Gastroesophageal sphincter (tissue), 4 donors: ENCODE measurements at regions not wholly inside any gene's neighbourhood (a gene's known extent, or its start where the extent isn't known, plus 50 kb on each side); places are given as distances from the start of the nearest gene placed in this dataset.

ENCODE experiments used
- ATAC-seq: fragments of 150-250 bp; one replicate; pipeline ENCODE4 v1.9.1; 2016; ENCODE audit warnings: mild to moderate bottlenecking, moderate library complexity
- H3K27ac ChIP-seq, 4 donors: fragments of 200-600 bp; sonication (generic) in 3 of 4; 1 replicate in 3 of 4; 2 replicates in 1 of 4; pipeline ENCODE4 v1.5.1; 2016 to 2019
- H3K27me3 ChIP-seq: fragments of 200-600 bp; sonication (generic); one replicate; pipeline ENCODE4 v1.5.1; 2019
- H3K36me3 ChIP-seq, 2 donors: fragments of 200-600 bp; sonication (generic); one replicate each; pipeline ENCODE4 v1.5.1; 2019; ENCODE audit warnings: control low read depth in 1 of 2
- H3K4me1 ChIP-seq, 3 donors: fragments of 200-600 bp; sonication (generic); 1 replicate in 2 of 3; 2 replicates in 1 of 3; pipeline ENCODE4 v1.5.1; 2016 to 2019; ENCODE audit warnings: control low read depth in 2 of 3
- H3K4me3 ChIP-seq, 2 donors: fragments of 200-600 bp; sonication (generic); one replicate each; pipeline ENCODE4 v1.5.1; 2019; ENCODE audit warnings: mild to moderate bottlenecking in 1 of 2, moderate library complexity in 1 of 2
- H3K9me3 ChIP-seq, 3 donors: fragments of 200-600 bp; sonication (generic); one replicate each; pipeline ENCODE4 v1.5.1; 2017 to 2019; ENCODE audit warnings: control low read depth in 2 of 3
- EP300 ChIP-seq: sonication (generic); formaldehyde crosslinking; IDR thresholded peaks from one replicate; pipeline ENCODE4 v1.6.1; 2017; ENCODE audit warnings: antibody characterized with exemption, mild to moderate bottlenecking
- POLR2A ChIP-seq, 2 donors: fragments of 450-650 bp; IDR thresholded peaks; one replicate each; pipeline ENCODE4 v1.6.1; 2017; ENCODE audit warnings: antibody characterized with exemption in 2 of 2, mild to moderate bottlenecking in 2 of 2, moderate library complexity in 1 of 2
- POLR2AphosphoS5 ChIP-seq: sonication (generic); formaldehyde crosslinking; IDR thresholded peaks from one replicate; pipeline ENCODE4 v1.6.1; 2017; ENCODE audit warnings: antibody characterized with exemption
- WGBS, 2 donors: methylation state at CpG; one replicate each; pipeline ENCODE4 v1.1.5; 2018; ENCODE audit warnings: low coverage in 1 of 2; 5-methylcytosine and 5-hydroxymethylcytosine counted together
- TF ChIP-seq, protein P1 (sequence below), 4 experiments: fragments of 200-600 bp in 2 of 4; fragments of 450-650 bp in 2 of 4; sonication (generic) in 1 of 4; IDR thresholded peaks; one replicate each; pipeline ENCODE4 v1.5.1; 2017 to 2019; ENCODE audit warnings: antibody characterized with exemption in 4 of 4, mild to moderate bottlenecking in 2 of 4, moderate library complexity in 2 of 4

DNA sequence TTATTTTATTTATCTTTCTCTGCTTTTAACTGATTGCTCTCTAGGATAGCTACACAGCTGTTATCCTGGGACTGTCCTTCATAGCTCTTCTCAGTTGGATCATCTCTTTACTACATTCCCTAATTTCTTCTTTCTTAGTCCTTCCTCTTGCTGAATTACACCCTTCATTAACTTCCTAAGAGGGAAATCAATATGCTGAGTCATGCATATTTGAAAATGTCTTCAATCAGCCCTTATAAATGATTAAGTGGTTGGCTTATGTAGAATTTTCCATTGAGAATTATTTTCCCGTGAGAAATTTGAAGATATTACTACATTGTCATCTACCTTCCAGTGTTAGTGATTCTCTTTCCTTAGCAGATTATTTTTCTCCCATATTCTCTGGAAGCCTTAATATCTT is 214.2 kb downstream of the SOCS6 start:
- Histone ChIP-seq H3K27ac (no peak overlapping the region), H3K4me1 (no peaks in the 10 kb centered on the region), H3K36me3 (no peaks in the 10 kb centered on the region), H3K27me3 (peaks cover 13% of the 10 kb centered on the region), H3K9me3 (no peaks in the 10 kb centered on the region), H3K4me3 (no peak overlapping the region)
- TF ChIP-seq POLR2A (IDR thresholded peaks at IDR 0.05) = no peak
- TF ChIP-seq, protein P1, sequence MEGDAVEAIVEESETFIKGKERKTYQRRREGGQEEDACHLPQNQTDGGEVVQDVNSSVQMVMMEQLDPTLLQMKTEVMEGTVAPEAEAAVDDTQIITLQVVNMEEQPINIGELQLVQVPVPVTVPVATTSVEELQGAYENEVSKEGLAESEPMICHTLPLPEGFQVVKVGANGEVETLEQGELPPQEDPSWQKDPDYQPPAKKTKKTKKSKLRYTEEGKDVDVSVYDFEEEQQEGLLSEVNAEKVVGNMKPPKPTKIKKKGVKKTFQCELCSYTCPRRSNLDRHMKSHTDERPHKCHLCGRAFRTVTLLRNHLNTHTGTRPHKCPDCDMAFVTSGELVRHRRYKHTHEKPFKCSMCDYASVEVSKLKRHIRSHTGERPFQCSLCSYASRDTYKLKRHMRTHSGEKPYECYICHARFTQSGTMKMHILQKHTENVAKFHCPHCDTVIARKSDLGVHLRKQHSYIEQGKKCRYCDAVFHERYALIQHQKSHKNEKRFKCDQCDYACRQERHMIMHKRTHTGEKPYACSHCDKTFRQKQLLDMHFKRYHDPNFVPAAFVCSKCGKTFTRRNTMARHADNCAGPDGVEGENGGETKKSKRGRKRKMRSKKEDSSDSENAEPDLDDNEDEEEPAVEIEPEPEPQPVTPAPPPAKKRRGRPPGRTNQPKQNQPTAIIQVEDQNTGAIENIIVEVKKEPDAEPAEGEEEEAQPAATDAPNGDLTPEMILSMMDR (IDR thresholded peaks at IDR 0.05) = no peak
- TF ChIP-seq POLR2AphosphoS5 = no peak
- no peak for TF ChIP-seq EP300
- no peak for ATAC-seq
- WGBS, 2 donors = 100% methylated on average over 1 of the region's 1 CpG; no CpG with 5 or more reads in 1 of the 2 donors

DNA sequence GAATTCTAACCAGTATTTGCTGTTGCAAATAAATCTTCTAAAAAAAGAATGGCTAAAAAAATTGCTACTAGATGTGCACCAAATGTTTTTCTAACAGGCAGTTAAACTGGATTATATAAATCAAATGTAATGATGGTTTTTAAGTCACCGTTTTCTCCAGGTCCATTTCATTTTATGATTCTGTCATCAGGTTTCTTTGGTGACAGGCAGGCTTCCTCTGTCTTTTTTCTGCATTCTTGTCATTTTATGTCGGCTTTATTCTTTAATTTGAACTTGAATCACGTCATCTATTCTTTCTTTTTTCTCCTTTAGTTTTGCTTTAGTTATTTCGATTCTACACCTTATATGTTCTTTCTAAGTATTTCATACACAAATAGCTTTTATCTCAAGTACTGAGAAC is 212.5 kb downstream of the SOCS6 start:
- Histone ChIP-seq H3K27me3 (peaks cover 13% of the 10 kb centered on the region), H3K36me3 (no peaks in the 10 kb centered on the region), H3K4me1 (no peaks in the 10 kb centered on the region), H3K27ac (no peak overlapping the region), H3K9me3 (no peaks in the 10 kb centered on the region), H3K4me3 (no peak overlapping the region)
- ATAC-seq = no peak
- WGBS, 2 donors = 54 to 58% methylated on average over 3 to 4 of the region's 4 CpGs
- no peak for TF ChIP-seq POLR2AphosphoS5
- TF ChIP-seq, protein P1 (IDR thresholded peaks at IDR 0.05) = no peak
- TF ChIP-seq POLR2A (IDR thresholded peaks at IDR 0.05) = no peak
- no peak for TF ChIP-seq EP300

DNA sequence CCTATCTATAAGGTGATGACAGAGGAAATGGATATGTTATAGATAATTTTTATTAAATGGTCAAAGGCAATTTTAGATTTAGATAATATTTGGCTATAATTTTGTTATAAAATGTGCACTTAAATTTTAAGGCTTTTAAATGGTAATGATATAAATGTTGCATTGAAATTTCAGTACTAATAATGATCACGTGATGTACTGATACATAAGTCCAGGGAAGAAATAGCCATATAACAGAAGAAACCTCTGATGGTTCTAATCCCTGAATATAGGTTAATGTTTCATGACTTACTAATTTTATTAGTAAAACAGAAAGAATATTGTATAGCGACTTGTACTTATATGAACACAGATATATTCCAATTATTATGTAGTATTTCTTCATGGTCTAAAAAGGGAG is 211.9 kb downstream of the SOCS6 start:
- ATAC-seq = no peak
- Histone ChIP-seq H3K4me3 (no peak overlapping the region), H3K27ac (no peak overlapping the region), H3K36me3 (no peaks in the 10 kb centered on the region), H3K9me3 (no peaks in the 10 kb centered on the region), H3K4me1 (no peaks in the 10 kb centered on the region), H3K27me3 (peaks cover 13% of the 10 kb centered on the region)
- no peak for TF ChIP-seq EP300
- TF ChIP-seq, protein P1 (IDR thresholded peaks at IDR 0.05) = no peak
- TF ChIP-seq POLR2AphosphoS5 = no peak
- no peak for TF ChIP-seq POLR2A (IDR thresholded peaks at IDR 0.05)
- 78 to 82% methylated on average over 2 of the region's 2 CpGs for WGBS, 2 donors

DNA sequence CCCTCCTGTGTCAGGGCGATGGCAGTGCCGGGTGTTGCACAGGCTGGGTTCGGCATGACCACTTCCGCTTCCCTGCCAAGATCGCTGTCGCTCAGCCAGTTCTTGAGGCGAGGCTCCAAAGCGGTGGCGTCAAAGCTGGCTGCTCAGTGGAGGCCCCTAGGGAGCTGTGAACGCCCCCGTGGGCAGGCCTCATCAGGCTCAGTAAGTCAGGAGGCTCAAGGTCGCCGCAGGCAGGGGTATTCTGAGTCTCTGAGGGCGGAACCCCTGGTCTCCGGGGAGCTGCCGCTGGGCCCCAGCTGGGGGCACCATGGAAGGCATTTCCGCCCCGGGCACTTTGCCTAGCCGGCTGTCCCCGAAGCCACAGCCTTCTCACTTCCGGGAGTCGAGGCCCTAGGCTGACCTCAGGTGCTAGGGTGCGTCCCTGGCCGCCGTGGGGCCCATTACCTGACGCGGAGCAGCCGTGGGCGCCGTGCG is 210.4 kb downstream of the SOCS6 start:
- no peak for TF ChIP-seq EP300
- no peak for TF ChIP-seq POLR2A (IDR thresholded peaks at IDR 0.05)
- TF ChIP-seq, protein P1 (IDR thresholded peaks at IDR 0.05) = no peak
- no peak for TF ChIP-seq POLR2AphosphoS5
- Histone ChIP-seq H3K4me1 (no peaks in the 10 kb centered on the region), H3K4me3 (no peak overlapping the region), H3K36me3 (no peaks in the 10 kb centered on the region), H3K27me3 (peaks cover 6% of the 10 kb centered on the region), H3K9me3 (no peaks in the 10 kb centered on the region), H3K27ac (no peak overlapping the region)
- 71% methylated on average over 11 of the region's 31 CpGs; no CpG with 5 or more reads in 1 of the 2 donors for WGBS, 2 donors
- no peak for ATAC-seq

DNA sequence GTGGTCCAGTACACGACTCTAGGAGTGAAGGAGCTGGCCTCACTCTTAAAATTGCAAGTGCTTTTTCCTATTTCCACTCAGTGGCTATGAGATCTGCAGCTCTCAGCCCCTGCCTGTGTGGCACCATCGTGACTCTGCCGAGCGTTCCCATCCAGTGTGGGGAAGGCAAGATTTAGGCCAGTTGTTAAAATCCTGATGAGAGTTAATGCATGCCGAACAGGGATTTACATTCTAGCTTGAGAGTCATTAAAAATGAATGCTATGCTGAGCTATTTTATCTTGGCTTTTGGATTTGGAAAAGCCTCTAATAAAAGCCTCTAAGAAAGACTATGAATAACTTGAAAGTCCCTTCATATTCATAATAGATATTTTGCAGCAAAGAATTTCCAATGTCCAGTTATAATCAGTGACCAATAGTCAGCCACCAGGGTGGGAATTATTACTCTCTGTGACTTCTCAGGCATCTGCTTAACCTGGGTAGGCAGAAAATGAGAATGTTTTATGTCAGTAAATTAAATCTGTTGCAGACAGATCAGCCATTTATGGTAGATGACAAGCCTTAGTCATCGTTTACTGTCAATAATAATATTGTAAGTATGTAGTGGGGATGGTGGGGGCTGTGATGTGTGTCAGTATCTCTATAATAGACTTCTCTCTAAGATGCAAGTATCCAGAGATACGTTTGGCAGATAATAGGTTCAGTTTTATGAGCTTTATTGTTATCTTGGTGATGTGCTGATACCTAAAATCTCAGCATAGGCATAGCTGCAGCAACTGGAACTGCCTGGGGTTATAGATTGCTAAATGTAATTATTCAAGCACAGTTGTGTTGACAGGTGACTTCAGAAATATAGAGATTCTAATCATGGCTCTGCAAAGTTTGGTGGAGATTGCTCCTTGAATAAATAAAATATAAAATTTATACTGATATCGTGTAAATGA is 207.8 kb downstream of the SOCS6 start:
- no peak overlapping the region for H3K4me3 ChIP-seq
- H3K27ac ChIP-seq = no peak overlapping the region
- ATAC-seq = no peak
- no peaks in the 10 kb centered on the region for H3K36me3 ChIP-seq
- WGBS, 2 donors = 62 to 72% methylated on average over 7 to 8 of the region's 8 CpGs
- H3K9me3 ChIP-seq = no peaks in the 10 kb centered on the region
- H3K27me3 ChIP-seq = peaks cover 6% of the 10 kb centered on the region
- TF ChIP-seq POLR2AphosphoS5 = no peak
- TF ChIP-seq, protein P1 (IDR thresholded peaks at IDR 0.05) = no peak
- no peak for TF ChIP-seq EP300
- no peak for TF ChIP-seq POLR2A (IDR thresholded peaks at IDR 0.05)
- no peaks in the 10 kb centered on the region for H3K4me1 ChIP-seq
